Esophagus muscularis mucosa (tissue), 4 donors: ENCODE measurements at regions not wholly inside any gene's neighbourhood (a gene's known extent, or its start where the extent isn't known, plus 50 kb on each side); places are given as distances from the start of the nearest gene placed in this dataset.

Source experiments
- DNase-seq: peaks from one replicate; pipeline ENCODE4 v3.0.0-alpha.2; 2017; ENCODE audit errors: extremely low spot score
- H3K27ac ChIP-seq, 4 donors: fragments of 200-600 bp; sonication (generic); replicated peaks in 1 of 4; 1 replicate in 3 of 4; 2 replicates in 1 of 4; pipeline ENCODE4 v1.5.1; 2016 to 2019; ENCODE audit warnings: mild to moderate bottlenecking in 1 of 4
- H3K27me3 ChIP-seq, 4 donors: fragments of 200-600 bp; sonication (generic); one replicate each; pipeline versions ENCODE4 v1.5.1 to v1.6.0; 2016 to 2019
- H3K36me3 ChIP-seq, 4 donors: fragments of 200-600 bp; sonication (generic); one replicate each; pipeline ENCODE4 v1.5.1; 2016 to 2019
- H3K4me1 ChIP-seq, 4 donors: fragments of 200-600 bp; sonication (generic); one replicate each; pipeline ENCODE4 v1.5.1; 2016 to 2019
- H3K4me3 ChIP-seq, 4 donors: fragments of 200-600 bp; sonication (generic); 1 replicate in 2 of 4; 2 replicates in 2 of 4; pipeline ENCODE4 v1.5.1; 2016 to 2019; ENCODE audit warnings: mild to moderate bottlenecking in 4 of 4, moderate library complexity in 1 of 4
- H3K9me3 ChIP-seq, 4 donors: fragments of 200-600 bp; sonication (generic); 1 replicate in 3 of 4; 2 replicates in 1 of 4; pipeline ENCODE4 v1.5.1; 2016 to 2019
- EP300 ChIP-seq: sonication (generic); formaldehyde crosslinking; IDR thresholded peaks from one replicate; pipeline ENCODE4 v1.6.1; 2017; ENCODE audit warnings: antibody characterized with exemption
- POLR2A ChIP-seq: fragments of 450-650 bp; IDR thresholded peaks from one replicate; pipeline ENCODE4 v1.6.1; 2017; ENCODE audit warnings: antibody characterized with exemption, moderate library complexity, mild to moderate bottlenecking, low read depth
- POLR2AphosphoS5 ChIP-seq, 2 donors: sonication (generic); formaldehyde crosslinking; IDR thresholded peaks; one replicate each; pipeline ENCODE4 v1.6.1; 2017; ENCODE audit warnings: antibody characterized with exemption in 2 of 2
- WGBS: methylation state at CpG from one replicate; pipeline ENCODE4 v1.1.5; 2018; 5-methylcytosine and 5-hydroxymethylcytosine counted together
- intact Hi-C: fragments of 100-400 bp; cut with DNase I; formaldehyde crosslinking; loops from one replicate; pipeline ENCODE4 v1.15.1; 2023
- TF ChIP-seq, protein P1 (sequence below), 3 experiments: fragments of 200-600 bp in 2 of 3; fragments of 450-650 bp in 1 of 3; sonication (generic) in 2 of 3; IDR thresholded peaks; one replicate each; pipeline ENCODE4 v1.5.1; 2017 to 2019; ENCODE audit warnings: antibody characterized with exemption in 3 of 3, mild to moderate bottlenecking in 2 of 3, moderate library complexity in 1 of 3

DNA sequence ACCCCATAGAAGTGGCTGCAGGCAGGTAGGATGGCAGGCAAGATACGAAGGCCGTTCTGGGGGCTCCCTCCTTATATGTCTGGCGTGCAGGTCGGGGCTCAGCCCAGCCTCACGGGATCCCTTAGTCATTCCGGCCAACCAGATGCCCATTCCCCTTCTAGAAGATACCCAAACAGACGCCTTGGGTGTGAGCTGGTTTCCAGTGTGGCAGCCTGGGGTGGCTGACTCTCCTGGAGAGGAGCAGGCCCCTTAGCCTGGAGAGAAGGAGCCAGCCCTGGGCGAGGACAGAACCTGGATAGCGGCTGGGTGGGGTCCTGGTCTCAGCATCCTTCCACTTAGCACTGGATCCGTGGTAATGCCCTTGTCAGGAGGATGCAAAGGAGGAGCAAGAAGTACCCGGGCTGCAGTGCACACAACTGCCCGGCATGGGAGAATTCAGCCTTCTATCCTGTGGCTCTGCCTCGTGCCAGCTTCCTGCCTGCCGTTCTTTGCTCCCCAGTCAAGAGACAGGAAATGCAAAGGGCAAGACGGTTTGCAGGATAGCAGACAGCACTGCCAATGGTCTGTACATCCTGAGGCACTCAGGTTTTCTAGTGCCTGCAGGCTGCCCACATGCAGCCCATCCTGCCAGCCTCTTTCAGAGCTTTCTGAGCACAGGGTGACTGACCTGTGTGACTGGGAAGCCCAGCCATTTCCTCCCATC is 56.7 kb upstream of the WASF3 start:
- intact Hi-C loops = no loop called here
- WGBS = 80% methylated on average over 6 of the region's 15 CpGs

DNA sequence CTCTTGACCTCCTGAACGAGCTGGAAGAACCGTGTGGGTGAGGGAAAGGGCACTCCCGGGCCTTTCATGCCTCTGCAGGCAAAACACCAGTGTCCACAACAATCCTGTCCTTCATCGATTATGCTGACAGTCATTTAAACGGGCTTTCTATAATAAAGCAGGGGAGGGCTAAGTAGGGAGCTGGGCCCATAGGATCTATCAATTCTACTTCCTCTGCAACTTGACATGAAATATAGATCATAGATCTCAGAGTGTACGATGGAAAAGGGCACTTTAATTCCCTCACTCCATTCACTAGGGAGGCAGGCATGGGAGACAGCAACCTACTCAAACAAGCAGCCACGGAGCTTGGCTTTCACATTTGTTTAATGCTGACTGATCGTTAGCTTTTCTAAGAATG is 55.8 kb upstream of the WASF3 start:
- Histone ChIP-seq H3K9me3 (no peaks in the 10 kb centered on the region), H3K27ac (no peak overlapping the region), H3K27me3 (peaks cover 0 to 18% (median 0%) of the 10 kb centered on the region in 4 donors), H3K36me3 (no peaks in the 10 kb centered on the region), H3K4me3 (no peak overlapping the region), H3K4me1 (peaks cover 0 to 3% (median under 1%) of the 10 kb centered on the region in 4 donors)
- intact Hi-C loops = no loop called here
- TF ChIP-seq, protein P1, sequence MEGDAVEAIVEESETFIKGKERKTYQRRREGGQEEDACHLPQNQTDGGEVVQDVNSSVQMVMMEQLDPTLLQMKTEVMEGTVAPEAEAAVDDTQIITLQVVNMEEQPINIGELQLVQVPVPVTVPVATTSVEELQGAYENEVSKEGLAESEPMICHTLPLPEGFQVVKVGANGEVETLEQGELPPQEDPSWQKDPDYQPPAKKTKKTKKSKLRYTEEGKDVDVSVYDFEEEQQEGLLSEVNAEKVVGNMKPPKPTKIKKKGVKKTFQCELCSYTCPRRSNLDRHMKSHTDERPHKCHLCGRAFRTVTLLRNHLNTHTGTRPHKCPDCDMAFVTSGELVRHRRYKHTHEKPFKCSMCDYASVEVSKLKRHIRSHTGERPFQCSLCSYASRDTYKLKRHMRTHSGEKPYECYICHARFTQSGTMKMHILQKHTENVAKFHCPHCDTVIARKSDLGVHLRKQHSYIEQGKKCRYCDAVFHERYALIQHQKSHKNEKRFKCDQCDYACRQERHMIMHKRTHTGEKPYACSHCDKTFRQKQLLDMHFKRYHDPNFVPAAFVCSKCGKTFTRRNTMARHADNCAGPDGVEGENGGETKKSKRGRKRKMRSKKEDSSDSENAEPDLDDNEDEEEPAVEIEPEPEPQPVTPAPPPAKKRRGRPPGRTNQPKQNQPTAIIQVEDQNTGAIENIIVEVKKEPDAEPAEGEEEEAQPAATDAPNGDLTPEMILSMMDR (IDR thresholded peaks at IDR 0.05) = no peak
- TF ChIP-seq POLR2A (no peak), EP300 (no peak), POLR2AphosphoS5 (IDR thresholded peaks at IDR 0.05) (no peak)
- WGBS = 66% methylated on average over 8 of the region's 8 CpGs
- DNase-seq = no peak

More for the DNA sequence above, 56.7 kb upstream of the WASF3 start:
- Histone ChIP-seq H3K36me3 (no peaks in the 10 kb centered on the region), H3K27me3 (peaks cover 0 to 9% (median 0%) of the 10 kb centered on the region in 4 donors), H3K27ac (no peak overlapping the region), H3K4me3 (no peak overlapping the region), H3K9me3 (no peaks in the 10 kb centered on the region), H3K4me1 (peaks cover 0 to 11% (median 4%) of the 10 kb centered on the region in 4 donors)
- TF ChIP-seq POLR2A (no peak), EP300 (no peak), POLR2AphosphoS5 (IDR thresholded peaks at IDR 0.05) (no peak)
- TF ChIP-seq, protein P1 (IDR thresholded peaks at IDR 0.05) = no peak
- no peak for DNase-seq

DNA sequence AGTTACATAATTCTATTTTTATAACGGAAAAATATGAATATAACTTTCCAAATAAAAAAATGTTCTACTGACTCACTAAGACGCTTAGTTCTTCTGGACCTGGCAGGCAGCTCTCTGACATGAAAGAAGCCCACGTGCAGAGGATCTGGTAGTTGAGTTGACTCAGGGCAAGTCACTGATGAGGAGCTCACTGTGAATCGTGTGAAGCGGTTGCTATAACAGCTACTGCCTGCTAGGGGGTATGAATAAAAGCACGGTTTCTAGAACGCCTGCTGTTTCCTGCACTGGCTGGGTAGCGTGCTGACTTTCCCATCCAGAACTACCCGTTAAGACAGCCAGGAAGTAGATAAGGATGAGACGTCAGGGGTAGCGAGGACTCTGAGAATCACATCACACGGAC is 54.7 kb upstream of the WASF3 start:
- 31% methylated on average over 12 of the region's 12 CpGs for WGBS
- H3K4me3 ChIP-seq = no peak overlapping the region
- intact Hi-C loops = no loop called here
- H3K9me3 ChIP-seq = no peaks in the 10 kb centered on the region
- no peak overlapping the region for H3K27ac ChIP-seq
- no peak for DNase-seq
- peaks cover 0 to 21% (median 0%) of the 10 kb centered on the region in 4 donors for H3K27me3 ChIP-seq
- no peaks in the 10 kb centered on the region for H3K36me3 ChIP-seq
- H3K4me1 ChIP-seq = no peaks in the 10 kb centered on the region
- TF ChIP-seq POLR2A (no peak), EP300 (no peak), POLR2AphosphoS5 (IDR thresholded peaks at IDR 0.05) (no peak)
- TF ChIP-seq, protein P1 (IDR thresholded peaks at IDR 0.05) = no peak

DNA sequence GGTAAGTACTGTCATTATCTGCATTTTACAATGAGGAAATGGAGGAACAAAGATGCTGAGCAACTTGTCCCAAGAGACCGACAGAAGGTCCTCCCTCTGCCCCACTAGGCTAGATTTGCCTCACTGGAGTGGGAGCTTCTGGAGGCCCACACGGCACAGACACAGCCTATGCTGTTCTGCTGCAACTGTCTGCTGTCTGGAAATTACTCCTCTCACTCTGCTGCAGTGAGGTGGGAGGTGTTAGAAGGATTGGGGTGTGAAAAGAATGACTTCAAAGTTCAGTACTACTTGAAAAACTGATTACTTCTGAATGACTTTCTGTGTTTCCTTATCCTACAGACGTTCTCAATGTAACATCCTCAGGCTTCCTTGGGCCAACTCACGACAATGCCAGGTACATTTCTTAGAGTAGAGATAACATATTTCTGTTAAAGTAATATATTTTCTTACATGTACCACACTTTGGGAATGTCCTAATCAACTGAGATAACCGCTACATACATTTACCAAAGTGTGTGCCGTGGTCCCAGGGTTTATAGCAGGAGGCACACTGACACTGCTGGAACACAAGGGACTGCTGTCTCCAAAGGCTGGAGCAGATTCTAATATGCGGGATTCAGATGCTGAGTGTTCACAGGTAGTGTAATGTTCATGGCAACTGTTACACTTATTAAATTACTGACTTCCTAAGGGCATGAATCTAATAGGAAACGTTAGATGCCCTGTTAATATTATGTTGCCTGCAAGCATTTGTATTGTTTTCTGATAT is 53.5 kb upstream of the WASF3 start:
- Histone ChIP-seq H3K4me1 (no peaks in the 10 kb centered on the region), H3K27ac (no peak overlapping the region), H3K27me3 (peaks cover 0 to 21% (median 0%) of the 10 kb centered on the region in 4 donors), H3K9me3 (peaks cover 0 to 3% (median 0%) of the 10 kb centered on the region in 4 donors), H3K4me3 (no peak overlapping the region), H3K36me3 (no peaks in the 10 kb centered on the region)
- intact Hi-C loops = no loop called here
- DNase-seq = no peak
- TF ChIP-seq POLR2A (no peak), EP300 (no peak), POLR2AphosphoS5 (IDR thresholded peaks at IDR 0.05) (no peak)
- TF ChIP-seq, protein P1 (IDR thresholded peaks at IDR 0.05) = no peak
- 80% methylated on average over 8 of the region's 8 CpGs for WGBS
